ENCODE measurements at regions not wholly inside any gene's neighbourhood (a gene's known extent, or its start where the extent isn't known, plus 50 kb on each side); places are given as distances from the start of the nearest gene placed in this dataset.

GRCh38 chr5:63070001-63070400, 491.4 kb downstream of the LRRC70 start:
- TF ChIP-seq NR2C1 (IDR thresholded peaks at IDR 0.05) (no peak), NR2C1 (tag; IDR thresholded peaks at IDR 0.05) (no peak), CTCF (IDR thresholded peaks at IDR 0.05 in 2 of 3, conservative IDR thresholded peaks at IDR 0.05 in 1 of 3; ENCODE audit: insufficient read depth in 2 of 3, low read depth in 1 of 3, low read length in 3 of 3) (no peak), PREB (CRISPR knock-in tag; IDR thresholded peaks at IDR 0.05) (no peak), U2AF2 (optimal IDR thresholded peaks at IDR 0.05; ENCODE audit: low read depth, low read length) (no peak), ZBTB49 (CRISPR knock-in tag; IDR thresholded peaks at IDR 0.05; ENCODE audit: borderline replicate concordance) (no peak), PRPF4 (IDR thresholded peaks at IDR 0.05; ENCODE audit: insufficient read depth, low read depth, low read length, poor library complexity, severe bottlenecking) (no peak), PHF21A (IDR thresholded peaks at IDR 0.05; ENCODE audit: borderline replicate concordance, low read depth) (no peak), IRF1 (CRISPR knock-in tag; IDR thresholded peaks at IDR 0.05; ENCODE audit: borderline replicate concordance) (no peak), POLR2AphosphoS5 (IDR thresholded peaks at IDR 0.05; ENCODE audit: control insufficient read depth, insufficient read depth, low read depth, low read length) (no peak), THRAP3 (IDR thresholded peaks at IDR 0.05; ENCODE audit: borderline replicate concordance) (no peak), ZBTB43 (CRISPR knock-in tag; IDR thresholded peaks at IDR 0.05) (no peak)

All from K562 (cell line).